ENCODE measurements at regions not wholly inside any gene's neighbourhood (a gene's known extent, or its start where the extent isn't known, plus 50 kb on each side); places are given as distances from the start of the nearest gene placed in this dataset.

DNA sequence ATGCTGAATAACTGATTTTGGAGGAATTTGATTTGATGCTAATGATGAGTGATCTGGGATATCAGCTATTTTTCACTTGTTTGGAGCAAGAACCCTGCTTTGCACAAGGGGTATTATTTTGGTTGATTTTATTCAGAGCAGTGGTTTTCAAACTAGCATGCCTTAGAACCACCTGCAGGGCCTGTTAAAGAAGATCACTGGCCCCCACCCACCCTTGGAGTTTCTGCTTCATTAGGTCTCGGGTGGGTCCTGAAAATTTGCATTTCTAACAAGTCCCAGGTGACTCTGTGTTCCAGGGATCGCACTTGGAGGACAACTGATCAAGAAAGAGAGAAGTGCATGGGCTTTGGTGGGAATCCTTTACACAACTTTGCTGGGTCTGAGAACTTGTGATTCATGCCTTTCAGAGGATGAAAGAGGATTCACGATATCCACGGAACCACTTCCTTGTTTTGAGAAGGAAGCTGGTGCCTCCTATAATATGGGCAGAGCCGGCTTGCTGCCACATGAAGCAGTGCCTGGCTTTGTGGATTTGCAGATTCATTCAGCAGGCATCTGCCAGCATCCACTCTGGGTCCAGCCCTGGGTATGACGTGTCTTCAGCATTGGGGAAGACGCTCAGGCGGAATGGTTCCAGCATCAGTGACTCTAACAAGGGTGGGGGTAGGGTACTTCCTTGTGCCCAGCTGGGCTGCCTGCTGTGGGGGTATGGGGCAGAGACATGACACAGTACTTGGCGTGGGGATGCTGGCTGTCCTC is 106.6 kb upstream of the PITX1 start:
- ATAC-seq (ENCODE audit: low FRiP score): no peak
- DNase-seq (ENCODE audit: low spot score): no peak
- TF ChIP-seq, protein P1, sequence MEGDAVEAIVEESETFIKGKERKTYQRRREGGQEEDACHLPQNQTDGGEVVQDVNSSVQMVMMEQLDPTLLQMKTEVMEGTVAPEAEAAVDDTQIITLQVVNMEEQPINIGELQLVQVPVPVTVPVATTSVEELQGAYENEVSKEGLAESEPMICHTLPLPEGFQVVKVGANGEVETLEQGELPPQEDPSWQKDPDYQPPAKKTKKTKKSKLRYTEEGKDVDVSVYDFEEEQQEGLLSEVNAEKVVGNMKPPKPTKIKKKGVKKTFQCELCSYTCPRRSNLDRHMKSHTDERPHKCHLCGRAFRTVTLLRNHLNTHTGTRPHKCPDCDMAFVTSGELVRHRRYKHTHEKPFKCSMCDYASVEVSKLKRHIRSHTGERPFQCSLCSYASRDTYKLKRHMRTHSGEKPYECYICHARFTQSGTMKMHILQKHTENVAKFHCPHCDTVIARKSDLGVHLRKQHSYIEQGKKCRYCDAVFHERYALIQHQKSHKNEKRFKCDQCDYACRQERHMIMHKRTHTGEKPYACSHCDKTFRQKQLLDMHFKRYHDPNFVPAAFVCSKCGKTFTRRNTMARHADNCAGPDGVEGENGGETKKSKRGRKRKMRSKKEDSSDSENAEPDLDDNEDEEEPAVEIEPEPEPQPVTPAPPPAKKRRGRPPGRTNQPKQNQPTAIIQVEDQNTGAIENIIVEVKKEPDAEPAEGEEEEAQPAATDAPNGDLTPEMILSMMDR (IDR thresholded peaks at IDR 0.05): no peak

DNA sequence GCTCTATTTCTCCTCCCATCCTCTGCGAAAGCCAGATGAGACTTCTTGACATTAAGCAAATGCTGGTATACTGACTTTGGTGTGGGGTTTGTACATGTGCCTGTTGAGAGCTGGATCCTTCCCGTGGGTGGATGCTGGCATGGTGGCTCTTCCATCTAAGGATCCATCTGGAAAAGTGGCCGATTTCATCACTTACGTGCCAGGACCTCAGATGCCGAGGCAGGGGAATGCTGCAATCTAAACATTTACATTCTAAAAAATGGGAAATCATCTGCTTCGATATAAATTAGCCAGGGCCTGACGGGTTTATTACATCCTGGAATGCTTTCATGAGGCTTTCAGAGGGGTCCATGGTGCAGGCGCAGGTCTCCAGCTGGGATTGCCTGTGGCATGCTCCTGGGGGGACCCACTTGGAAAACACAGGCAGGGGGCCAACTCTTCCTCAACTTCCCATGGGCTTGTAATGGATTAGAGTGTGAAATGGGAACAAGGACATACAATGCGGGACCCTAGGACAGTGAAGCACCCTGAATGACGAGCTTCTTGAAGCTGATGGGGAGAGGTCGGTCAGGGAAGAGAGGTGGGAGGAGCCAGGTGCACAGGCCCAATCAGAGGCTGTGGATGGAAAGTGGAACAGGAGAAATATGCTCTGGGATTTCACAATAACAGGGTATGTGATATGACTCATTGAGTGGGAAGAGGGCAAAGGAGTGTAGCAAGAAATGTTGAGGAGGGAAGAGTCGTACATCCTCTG is 105.5 kb upstream of the PITX1 start:
- ATAC-seq (ENCODE audit: low FRiP score) (peak; percentile 88), DNase-seq (ENCODE audit: low spot score) (peak; percentile 37)
- TF ChIP-seq, protein P1 (IDR thresholded peaks at IDR 0.05): no peak

DNA sequence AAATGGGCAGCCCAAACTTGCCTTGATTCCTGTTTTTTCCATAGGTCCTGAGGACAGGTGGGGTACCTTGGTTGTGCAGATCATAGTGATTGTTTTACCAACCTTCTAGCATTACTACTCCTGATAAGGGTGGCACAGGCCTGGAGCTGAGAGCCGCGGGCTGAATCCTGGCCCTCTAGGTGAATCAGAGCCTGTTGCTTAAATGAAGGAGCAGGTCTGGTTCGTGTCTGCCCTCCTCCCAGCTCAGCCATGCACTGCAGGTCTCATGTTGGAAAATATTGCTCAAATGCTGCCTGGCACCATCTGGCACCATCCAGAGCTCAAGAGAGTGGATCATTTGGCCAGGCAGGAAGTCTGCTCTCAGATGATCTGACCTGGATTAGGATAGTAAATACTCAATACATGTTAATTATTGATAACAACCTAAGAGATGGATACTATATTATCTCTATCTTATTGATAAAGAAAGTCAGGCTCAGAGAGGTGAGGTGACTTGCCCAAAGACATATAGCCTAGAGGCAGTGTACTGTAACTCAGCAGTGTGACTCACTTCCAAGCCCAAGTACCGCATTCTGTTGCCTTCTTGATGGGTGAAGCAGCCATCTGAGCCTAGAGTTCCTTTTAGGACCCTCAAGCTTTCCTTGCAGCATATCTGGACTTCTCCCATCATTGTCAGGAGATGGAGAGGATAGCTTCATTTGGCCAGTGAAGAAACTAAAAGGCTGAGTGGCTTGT is 104.3 kb upstream of the PITX1 start:
- TF ChIP-seq, protein P1 (IDR thresholded peaks at IDR 0.05): no peak
- DNase-seq (ENCODE audit: low spot score) (no peak), ATAC-seq (ENCODE audit: low FRiP score) (peak; percentile 3)

- TF ChIP-seq, protein P1 (IDR thresholded peaks at IDR 0.05): no peak
- ATAC-seq (ENCODE audit: low FRiP score) (no peak), DNase-seq (ENCODE audit: low spot score) (no peak)
Observed at GRCh38 chr5:135137146-135137915, 103.3 kb upstream of the PITX1 start.

- DNase-seq (ENCODE audit: low spot score): no peak
- no peak for ATAC-seq (ENCODE audit: low FRiP score)
- TF ChIP-seq, protein P1 (IDR thresholded peaks at IDR 0.05): no peak
Observed at GRCh38 chr5:135136546-135136945, 102.5 kb upstream of the PITX1 start.

DNA sequence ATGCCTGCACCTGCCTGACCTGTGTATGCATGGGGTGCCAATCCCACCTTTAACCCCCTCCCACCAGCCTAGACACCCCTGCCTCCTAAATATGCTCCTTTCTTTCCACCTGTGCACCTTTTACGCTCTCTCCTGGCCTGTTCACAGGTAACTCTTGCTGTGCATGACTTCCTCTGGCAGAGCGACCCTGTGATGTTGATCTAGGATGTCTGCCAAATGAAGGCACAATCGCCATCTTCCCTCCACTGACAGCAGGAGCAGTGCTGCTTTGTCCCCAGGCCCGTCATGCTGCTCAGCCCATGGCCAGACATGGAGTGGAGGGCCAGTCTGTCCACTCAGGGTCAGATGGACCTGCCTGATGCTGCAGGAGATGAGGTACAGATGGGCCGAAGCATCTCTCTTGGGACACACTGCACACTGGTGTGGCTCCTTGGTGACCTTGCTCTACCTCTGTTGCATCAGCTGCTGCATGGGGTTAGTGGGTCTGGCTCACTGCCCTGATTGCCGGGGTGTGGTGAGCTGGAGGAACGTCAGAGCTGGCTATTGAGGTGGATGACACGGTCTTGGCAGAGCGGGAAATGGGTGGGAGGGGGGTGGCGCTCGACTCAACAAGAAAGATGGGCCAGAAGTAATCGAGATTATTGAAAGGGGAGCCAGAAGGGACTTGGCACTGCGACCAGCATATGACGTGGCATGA is 101.7 kb upstream of the PITX1 start:
- DNase-seq (ENCODE audit: low spot score) (no peak), ATAC-seq (ENCODE audit: low FRiP score) (no peak)
- TF ChIP-seq, protein P1 (IDR thresholded peaks at IDR 0.05): no peak

Measured in omental fat pad (tissue), 3 donors.